Parathyroid adenoma (tissue), 2 donors: ENCODE measurements at regions not wholly inside any gene's neighbourhood (a gene's known extent, or its start where the extent isn't known, plus 50 kb on each side); places are given as distances from the start of the nearest gene placed in this dataset.

Experiments used
- H2AFZ ChIP-seq: fragments of 300-600 bp; sonication (generic); one replicate; pipeline ENCODE4 v1.7.0; 2017; ENCODE audit warnings: antibody characterized with exemption, mild to moderate bottlenecking
- H3K27ac ChIP-seq: fragments of 300-600 bp; sonication (generic); one replicate; pipeline ENCODE4 v1.7.0; 2017
- H3K27me3 ChIP-seq: fragments of 300-600 bp; sonication (generic); one replicate; pipeline ENCODE4 v1.7.0; 2017; ENCODE audit warnings: low read length; ENCODE audit not compliant: control insufficient read depth, insufficient read depth
- H3K36me3 ChIP-seq: fragments of 300-600 bp; sonication (generic); one replicate; pipeline ENCODE4 v1.7.0; 2017; ENCODE audit warnings: low read length; ENCODE audit not compliant: control insufficient read depth, insufficient read depth
- H3K4me1 ChIP-seq: fragments of 300-600 bp; sonication (generic); one replicate; pipeline ENCODE4 v1.7.0; 2017; ENCODE audit warnings: control low read depth
- H3K4me2 ChIP-seq: fragments of 300-600 bp; sonication (generic); one replicate; pipeline ENCODE4 v1.7.0; 2017; ENCODE audit warnings: low read length
- H3K4me3 ChIP-seq: fragments of 300-600 bp; sonication (generic); one replicate; pipeline ENCODE4 v1.7.0; 2017; ENCODE audit warnings: low read depth, low read length
- H3K79me2 ChIP-seq: fragments of 300-600 bp; sonication (generic); one replicate; pipeline ENCODE4 v1.7.0; 2017; ENCODE audit warnings: control low read depth
- H3K9ac ChIP-seq: fragments of 300-600 bp; sonication (generic); one replicate; pipeline ENCODE4 v1.7.0; 2017; ENCODE audit warnings: mild to moderate bottlenecking
- H3K9me3 ChIP-seq: fragments of 300-600 bp; sonication (generic); one replicate; pipeline ENCODE4 v1.7.0; 2017; ENCODE audit warnings: low read length; ENCODE audit not compliant: control insufficient read depth
- TF ChIP-seq, protein P1 (sequence below): fragments of 300-600 bp; sonication (generic); IDR thresholded peaks from one replicate; pipeline ENCODE4 v1.7.0; 2017; ENCODE audit warnings: antibody characterized with exemption, mild to moderate bottlenecking
- donor health status: primary hyperparathyroidism.

DNA sequence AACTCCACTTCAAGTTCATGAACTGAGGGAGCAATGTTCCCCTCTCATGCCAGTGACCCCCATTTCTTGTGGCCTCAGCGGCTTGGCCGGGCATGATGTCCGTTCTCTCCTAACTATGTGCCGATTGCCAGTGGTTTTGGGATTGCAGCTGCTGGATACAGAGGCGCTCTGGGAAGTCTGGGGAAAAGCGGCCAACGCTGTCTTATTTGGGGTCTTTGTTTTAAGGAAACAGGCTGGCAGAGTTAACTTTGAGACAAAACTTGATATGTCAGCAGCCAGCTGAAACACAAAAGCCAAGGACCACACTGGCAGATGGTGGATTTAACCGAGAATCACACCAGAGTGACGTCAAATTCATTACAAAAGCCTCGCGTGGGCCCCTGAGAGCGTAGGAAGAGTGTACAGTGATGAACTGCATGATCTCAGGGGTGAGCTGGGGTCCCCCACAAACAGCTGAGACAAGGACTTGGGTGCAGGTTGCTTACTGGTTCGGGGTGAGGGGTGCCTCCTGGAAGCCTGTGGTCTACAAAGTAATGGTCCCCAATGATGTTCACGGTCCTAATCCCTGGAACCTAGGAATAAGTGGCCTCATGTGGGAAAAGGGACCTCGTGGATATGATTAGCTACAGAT, 180.4 kb downstream of the IRF8 start:
- no peak overlapping the region for H3K27ac ChIP-seq
- H2AFZ ChIP-seq: no peak overlapping the region
- H3K9me3 ChIP-seq: no peaks in the 10 kb centered on the region
- no peak overlapping the region for H3K4me3 ChIP-seq
- no peak overlapping the region for H3K4me2 ChIP-seq
- peaks cover 4% of the 10 kb centered on the region for H3K4me1 ChIP-seq
- no peaks in the 10 kb centered on the region for H3K79me2 ChIP-seq
- no peak overlapping the region for H3K9ac ChIP-seq
- no peaks in the 10 kb centered on the region for H3K27me3 ChIP-seq
- TF ChIP-seq, protein P1, sequence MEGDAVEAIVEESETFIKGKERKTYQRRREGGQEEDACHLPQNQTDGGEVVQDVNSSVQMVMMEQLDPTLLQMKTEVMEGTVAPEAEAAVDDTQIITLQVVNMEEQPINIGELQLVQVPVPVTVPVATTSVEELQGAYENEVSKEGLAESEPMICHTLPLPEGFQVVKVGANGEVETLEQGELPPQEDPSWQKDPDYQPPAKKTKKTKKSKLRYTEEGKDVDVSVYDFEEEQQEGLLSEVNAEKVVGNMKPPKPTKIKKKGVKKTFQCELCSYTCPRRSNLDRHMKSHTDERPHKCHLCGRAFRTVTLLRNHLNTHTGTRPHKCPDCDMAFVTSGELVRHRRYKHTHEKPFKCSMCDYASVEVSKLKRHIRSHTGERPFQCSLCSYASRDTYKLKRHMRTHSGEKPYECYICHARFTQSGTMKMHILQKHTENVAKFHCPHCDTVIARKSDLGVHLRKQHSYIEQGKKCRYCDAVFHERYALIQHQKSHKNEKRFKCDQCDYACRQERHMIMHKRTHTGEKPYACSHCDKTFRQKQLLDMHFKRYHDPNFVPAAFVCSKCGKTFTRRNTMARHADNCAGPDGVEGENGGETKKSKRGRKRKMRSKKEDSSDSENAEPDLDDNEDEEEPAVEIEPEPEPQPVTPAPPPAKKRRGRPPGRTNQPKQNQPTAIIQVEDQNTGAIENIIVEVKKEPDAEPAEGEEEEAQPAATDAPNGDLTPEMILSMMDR: no peak
- no peaks in the 10 kb centered on the region for H3K36me3 ChIP-seq

DNA sequence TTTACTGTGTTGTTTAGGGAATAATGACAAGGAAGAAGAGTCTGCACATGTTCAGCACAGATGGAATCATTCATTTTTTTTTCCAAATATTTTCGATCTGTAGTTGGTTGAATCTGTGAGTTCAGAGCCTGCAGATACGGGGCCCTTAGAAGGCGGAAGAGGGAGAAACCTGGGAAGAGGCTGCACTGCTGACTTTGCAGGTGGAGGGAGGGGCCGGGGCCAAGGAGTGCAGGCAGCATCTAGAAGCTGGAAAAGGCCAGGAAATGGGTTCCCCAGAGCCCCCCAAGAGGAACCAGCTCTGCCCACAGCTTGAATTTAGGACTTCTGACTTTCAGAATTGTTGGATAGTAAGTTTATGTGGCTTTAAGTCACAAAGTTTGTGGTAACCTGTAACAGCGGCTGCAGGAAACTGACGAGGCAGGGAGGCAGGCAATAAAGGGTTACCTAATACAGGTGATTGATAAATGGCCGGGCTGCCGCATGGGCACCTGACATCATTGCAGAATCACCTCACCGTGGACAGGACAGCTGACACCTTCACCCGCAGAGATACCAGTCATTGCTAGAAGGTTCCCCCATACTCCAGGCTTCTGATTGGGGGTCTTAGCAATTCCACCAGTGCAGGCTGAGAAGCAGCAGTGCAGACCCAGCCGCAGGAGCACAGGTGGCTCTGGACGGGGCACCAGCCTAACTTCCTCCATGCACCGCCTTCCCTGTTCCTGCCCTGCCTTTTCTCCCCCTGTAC, 181.3 kb downstream of the IRF8 start:
- H3K9ac ChIP-seq: no peak overlapping the region
- H3K36me3 ChIP-seq: no peaks in the 10 kb centered on the region
- no peaks in the 10 kb centered on the region for H3K4me1 ChIP-seq
- no peaks in the 10 kb centered on the region for H3K27me3 ChIP-seq
- no peak overlapping the region for H3K4me3 ChIP-seq
- H3K27ac ChIP-seq: no peak overlapping the region
- H3K4me2 ChIP-seq: no peak overlapping the region
- no peak overlapping the region for H2AFZ ChIP-seq
- TF ChIP-seq, protein P1: no peak
- no peaks in the 10 kb centered on the region for H3K9me3 ChIP-seq
- H3K79me2 ChIP-seq: no peaks in the 10 kb centered on the region

DNA sequence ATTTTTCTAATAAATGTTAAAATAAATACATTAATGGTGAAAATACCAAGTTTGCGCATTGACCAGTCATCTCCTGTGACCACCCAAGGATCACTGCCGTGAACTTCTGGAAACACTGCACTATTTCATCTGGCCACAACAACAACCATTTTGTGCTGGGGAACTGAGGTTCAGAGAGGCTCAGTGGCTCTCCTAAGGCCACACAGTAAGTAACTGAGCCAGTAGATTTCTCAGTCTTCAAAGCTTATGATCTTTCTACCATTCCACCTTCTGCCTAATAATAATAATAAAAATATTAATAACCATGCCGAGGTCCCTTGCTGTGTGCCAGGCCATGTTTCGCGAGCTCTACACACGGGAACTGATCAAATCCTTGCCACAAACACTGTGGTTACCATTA, 182.0 kb downstream of the IRF8 start:
- Histone ChIP-seq H3K27ac (no peak overlapping the region), H3K4me2 (no peak overlapping the region), H3K4me3 (no peak overlapping the region), H3K4me1 (no peaks in the 10 kb centered on the region), H3K27me3 (no peaks in the 10 kb centered on the region), H3K9ac (no peak overlapping the region), H3K79me2 (no peaks in the 10 kb centered on the region), H3K9me3 (no peaks in the 10 kb centered on the region), H2AFZ (no peak overlapping the region), H3K36me3 (no peaks in the 10 kb centered on the region)
- TF ChIP-seq, protein P1: no peak

DNA sequence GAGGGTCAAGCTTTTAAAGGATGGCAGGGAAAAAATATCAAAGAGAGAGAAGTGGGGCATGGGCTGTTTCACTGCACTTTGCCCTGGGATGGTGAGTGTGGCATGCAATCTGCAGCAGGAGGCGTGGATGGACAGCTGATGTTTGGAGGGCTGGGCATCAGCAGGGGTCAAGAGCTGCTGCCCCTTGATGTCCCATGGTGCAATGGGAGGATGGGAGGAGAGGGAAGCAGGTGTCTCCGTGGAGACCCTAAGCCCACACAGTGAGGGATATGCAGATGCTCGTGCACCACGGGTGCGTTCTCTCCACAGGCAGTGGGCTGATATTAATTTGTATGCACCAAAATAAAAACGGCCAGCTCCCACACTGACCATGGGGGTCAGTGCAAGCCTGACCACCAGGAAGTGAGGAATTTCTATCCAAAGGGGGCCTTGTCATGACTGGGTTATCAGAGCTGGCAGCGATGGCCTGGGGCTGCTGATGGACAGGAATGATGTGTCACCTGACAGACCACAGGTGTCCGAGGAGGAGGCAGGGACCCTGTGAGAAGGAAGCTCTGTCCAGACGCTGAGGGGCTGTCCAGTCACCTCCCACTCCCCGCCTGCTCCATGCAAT, 183.6 kb downstream of the IRF8 start:
- H3K27ac ChIP-seq: no peak overlapping the region

More for the DNA sequence above, 183.6 kb downstream of the IRF8 start:
- no peak overlapping the region for H3K4me3 ChIP-seq
- no peaks in the 10 kb centered on the region for H3K36me3 ChIP-seq
- no peak overlapping the region for H3K9ac ChIP-seq
- H3K4me1 ChIP-seq: no peaks in the 10 kb centered on the region
- TF ChIP-seq, protein P1: no peak
- no peak overlapping the region for H2AFZ ChIP-seq
- no peak overlapping the region for H3K4me2 ChIP-seq
- H3K27me3 ChIP-seq: no peaks in the 10 kb centered on the region
- no peaks in the 10 kb centered on the region for H3K79me2 ChIP-seq
- no peaks in the 10 kb centered on the region for H3K9me3 ChIP-seq
